WTC11 (cell line): ENCODE measurements at regions not wholly inside any gene's neighbourhood (a gene's known extent, or its start where the extent isn't known, plus 50 kb on each side); places are given as distances from the start of the nearest gene placed in this dataset.

Source experiments
- ATAC-seq: fragments of 200-7000 bp; cut with Tn5 transposase; 2 replicates; pipeline ENCODE4 v1.10.0; 2021; ENCODE audit warnings: mild to moderate bottlenecking, moderate library complexity
- CTCF ChIA-PET: fragments of 300-600 bp; sonication (Branson Sonifier 250); formaldehyde crosslinking; loops from one replicate; lab custom pipeline; 2021; ENCODE audit warnings: antibody characterized with exemption; lab: Charles Lee
- POLR2A ChIA-PET: fragments of 350-600 bp; sonication (Branson Sonifier 250); formaldehyde crosslinking; loops from one replicate; lab custom pipeline; 2021; ENCODE audit warnings: antibody characterized with exemption; lab: Charles Lee
- DNase-seq: peaks from one replicate; pipeline ENCODE4 v3.0.0; 2021; ENCODE audit warnings: low spot score
- H3K27ac Mint-ChIP-seq: 2 replicates; pipeline ENCODE4 v1.8.0; 2021; ENCODE audit warnings: mixed read lengths
- H3K27me3 Mint-ChIP-seq: 2 replicates; pipeline ENCODE4 v1.8.0; 2021; ENCODE audit warnings: low read depth, mild to moderate bottlenecking, moderate library complexity, mixed read lengths
- H3K36me3 Mint-ChIP-seq: 2 replicates; pipeline ENCODE4 v1.8.0; 2021; ENCODE audit warnings: mixed read lengths
- H3K4me1 Mint-ChIP-seq: 2 replicates; pipeline ENCODE4 v1.8.0; 2022; ENCODE audit warnings: mixed read lengths
- H3K4me3 Mint-ChIP-seq: 2 replicates; pipeline ENCODE4 v1.8.0; 2021; ENCODE audit warnings: mild to moderate bottlenecking, moderate library complexity, mixed read lengths
- H3K9me3 Mint-ChIP-seq: 2 replicates; pipeline ENCODE4 v1.8.0; 2021; ENCODE audit warnings: mixed read lengths
- CTCF ChIP-seq: fragments of 200-600 bp; IDR thresholded peaks from 2 replicates; pipeline ENCODE4 v1.8.0; 2022; ENCODE audit warnings: antibody characterized with exemption
- ERG ChIP-seq: fragments of 250-450 bp; sonication (Bioruptor Pico); IDR thresholded peaks from 2 replicates; pipeline ENCODE4 v1.8.0; 2021; ENCODE audit warnings: mild to moderate bottlenecking
- FOXP4 ChIP-seq: sonication (generic); formaldehyde crosslinking; IDR thresholded peaks from 2 replicates; pipeline ENCODE4 v1.8.0; 2022; ENCODE audit warnings: mild to moderate bottlenecking, missing genetic modification reagents
- GABPB1 ChIP-seq: sonication (generic); formaldehyde crosslinking; IDR thresholded peaks from 2 replicates; pipeline ENCODE4 v1.8.1; 2023; ENCODE audit warnings: mild to moderate bottlenecking, missing genetic modification reagents
- GTF2I ChIP-seq: fragments of 250-450 bp; sonication (Bioruptor Pico); conservative IDR thresholded peaks from 2 replicates; pipeline ENCODE4 v1.4.0; 2021; ENCODE audit warnings: mild to moderate bottlenecking
- KAT7 ChIP-seq: sonication (generic); formaldehyde crosslinking; IDR thresholded peaks from 2 replicates; pipeline ENCODE4 v1.8.1; 2023; ENCODE audit warnings: missing genetic modification reagents, mild to moderate bottlenecking, borderline replicate concordance
- MLX ChIP-seq: sonication (generic); formaldehyde crosslinking; IDR thresholded peaks from 2 replicates; pipeline ENCODE4 v1.8.1; 2023; ENCODE audit warnings: mild to moderate bottlenecking, missing genetic modification reagents, moderate library complexity
- NR1H2 ChIP-seq: sonication (generic); formaldehyde crosslinking; IDR thresholded peaks from 2 replicates; pipeline ENCODE4 v1.9.0; 2021; ENCODE audit warnings: mild to moderate bottlenecking, moderate library complexity, missing genetic modification reagents
- PREB ChIP-seq: sonication (generic); formaldehyde crosslinking; IDR thresholded peaks from 2 replicates; pipeline ENCODE4 v1.8.1; 2022; ENCODE audit warnings: mild to moderate bottlenecking, missing genetic modification reagents, moderate library complexity, borderline replicate concordance
- PRRX2 ChIP-seq: fragments of 250-450 bp; sonication (Bioruptor Pico); IDR thresholded peaks from 2 replicates; pipeline ENCODE4 v1.8.0; 2021; ENCODE audit warnings: mild to moderate bottlenecking
- SP1 ChIP-seq: sonication (generic); formaldehyde crosslinking; conservative IDR thresholded peaks from 2 replicates; pipeline ENCODE4 v1.8.1; 2022; ENCODE audit warnings: missing genetic modification reagents
- TEAD4 ChIP-seq: sonication (generic); formaldehyde crosslinking; IDR thresholded peaks from 2 replicates; pipeline ENCODE4 v1.8.0; 2022; ENCODE audit warnings: mild to moderate bottlenecking, missing genetic modification reagents
- TP53 ChIP-seq: sonication (generic); formaldehyde crosslinking; IDR thresholded peaks from 2 replicates; pipeline ENCODE4 v1.8.1; 2023; ENCODE audit warnings: mild to moderate bottlenecking, missing genetic modification reagents
- USF1 ChIP-seq: sonication (generic); formaldehyde crosslinking; IDR thresholded peaks from 2 replicates; pipeline ENCODE4 v1.8.0; 2022; ENCODE audit warnings: mild to moderate bottlenecking, missing genetic modification reagents
- ZNF396 ChIP-seq: fragments of 250-450 bp; sonication (Bioruptor Pico); IDR thresholded peaks from 2 replicates; pipeline ENCODE4 v1.8.0; 2021; ENCODE audit warnings: mild to moderate bottlenecking, moderate library complexity, borderline replicate concordance
- ZSCAN18 ChIP-seq: fragments of 250-450 bp; sonication (Bioruptor Pico); IDR thresholded peaks from 2 replicates; pipeline ENCODE4 v2.1.2; 2022; ENCODE audit warnings: mild to moderate bottlenecking, moderate library complexity

GRCh38 chr3:40837300-40837699 is 312.5 kb downstream of the ZNF621 start (continued):
- TF ChIP-seq PREB: no peak
- TF ChIP-seq PRRX2 (CRISPR knock-in tag): no peak
- no peak for TF ChIP-seq GTF2I (CRISPR knock-in tag)
- no peak for TF ChIP-seq TP53 (CRISPR knock-in tag)
- no peak for TF ChIP-seq ZNF396 (CRISPR knock-in tag)
- no peak for TF ChIP-seq USF1
- no peak for TF ChIP-seq CTCF
- TF ChIP-seq ZSCAN18 (CRISPR knock-in tag): no peak
- TF ChIP-seq SP1 (CRISPR knock-in tag): no peak
- no peak for TF ChIP-seq GABPB1 (CRISPR knock-in tag)
- TF ChIP-seq NR1H2 (CRISPR knock-in tag): no peak
- no peak for TF ChIP-seq ERG (CRISPR knock-in tag)

GRCh38 chr3:40841131-40841530 is 316.4 kb downstream of the ZNF621 start:
- ChIA-PET POLR2A (no interaction called here), CTCF (interaction anchor here (0.9 kb wide), 1 partner anchor 58 kb away, joined by 3 read pairs; no protein-coding TSS in a partner anchor)
- Mint-ChIP-seq H3K27ac (no peak overlapping the region), H3K36me3 (peaks cover 8% of the 10 kb centered on the region), H3K27me3 (no peaks in the 10 kb centered on the region), H3K4me1 (peaks cover 19% of the 10 kb centered on the region), H3K4me3 (no peak overlapping the region), H3K9me3 (peaks cover 8% of the 10 kb centered on the region)
- ATAC-seq (no peak), DNase-seq (no peak)
- TF ChIP-seq TEAD4 (CRISPR knock-in tag) (no peak), KAT7 (no peak), NR1H2 (CRISPR knock-in tag) (no peak), TP53 (CRISPR knock-in tag) (no peak)

- POLR2A ChIA-PET: no interaction called here
- ATAC-seq: no peak
Observed at GRCh38 chr3:40841570-40842109, 316.9 kb downstream of the ZNF621 start.

More at GRCh38 chr3:40841570-40842109, 316.9 kb downstream of the ZNF621 start:
- Mint-ChIP-seq H3K4me1 (peaks cover 23% of the 10 kb centered on the region), H3K27ac (no peak overlapping the region), H3K9me3 (peaks cover 13% of the 10 kb centered on the region), H3K36me3 (peaks cover 11% of the 10 kb centered on the region), H3K27me3 (no peaks in the 10 kb centered on the region), H3K4me3 (no peak overlapping the region)
- TF ChIP-seq MLX (CRISPR knock-in tag) (no peak), NR1H2 (CRISPR knock-in tag) (no peak), FOXP4 (CRISPR knock-in tag) (no peak)
- DNase-seq: no peak
- CTCF ChIA-PET: no interaction called here
